HepG2 (cell line): ENCODE measurements at regions not wholly inside any gene's neighbourhood (a gene's known extent, or its start where the extent isn't known, plus 50 kb on each side); places are given as distances from the start of the nearest gene placed in this dataset.

Experiments used
- ATAC-seq: fragments of 200-7000 bp; cut with Tn5 transposase; 3 replicates; pipeline ENCODE4 v1.9.1; 2020; ENCODE audit warnings: mild to moderate bottlenecking, moderate library complexity
- BruUV-seq: library from RNA; stranded (reverse); fragments of 400-500 nt; replicated peaks from 2 replicates; lab custom pipeline; 2021; lab: Mats Ljungman, UMichigan
- CTCF ChIA-PET: fragments of 300-600 bp; formaldehyde crosslinking; extraction: SDS; loops from one replicate; lab custom pipeline; 2021; ENCODE audit warnings: low total read pairs, inconsistent platforms, low intra/inter-chr PET ratio; lab: Yijun Ruan, JAX
- POLR2A ChIA-PET: fragments of 350-600 bp; sonication (Branson Sonifier 250); formaldehyde crosslinking; loops from one replicate; lab custom pipeline; 2020; ENCODE audit warnings: antibody characterized with exemption, inconsistent platforms; lab: Yijun Ruan, JAX
- DNase-seq: peaks from one replicate; pipeline ENCODE4 v3.0.0-alpha.2; 2015; ENCODE audit warnings: low spot score
- FAIRE-seq: peaks from 3 replicates; lab custom pipeline; 2011; peaks lifted over from hg19 to GRCh38; lab: Jason Lieb, UNC
- H2AFZ ChIP-seq: one replicate; pipeline ENCODE4 v1.6.1; 2011; ENCODE audit warnings: low read length, inconsistent platforms
- H3K27ac ChIP-seq: fragments of 300-600 bp; 3 replicates; pipeline ENCODE4 v1.8.0; 2011; ENCODE audit warnings: mixed run types, mild to moderate bottlenecking, mixed read lengths, low read length, inconsistent platforms; ENCODE audit not compliant: insufficient read depth; ENCODE audit errors: extremely low read length
- H3K27me3 ChIP-seq, 2 experiments: fragments of 200-600 bp in 1 of 2; 2 replicates in 1 of 2; 3 replicates in 1 of 2; pipeline versions ENCODE4 v1.6.0 to v1.8.0; 2011; ENCODE audit warnings: low read length in 2 of 2, mild to moderate bottlenecking in 2 of 2, moderate library complexity in 2 of 2, inconsistent platforms in 1 of 2; ENCODE audit not compliant: insufficient read depth in 2 of 2, control insufficient read depth in 1 of 2
- H3K36me3 ChIP-seq, 2 experiments: fragments of 200-600 bp in 1 of 2; replicated peaks in 1 of 2; 2 replicates in 1 of 2; 3 replicates in 1 of 2; pipeline versions ENCODE4 v1.5.1 to v1.8.0; 2011; ENCODE audit warnings: low read length in 2 of 2, inconsistent platforms in 1 of 2; ENCODE audit not compliant: insufficient read depth in 2 of 2, control insufficient read depth in 1 of 2
- H3K4me1 ChIP-seq: 2 replicates; pipeline ENCODE4 v1.5.1; 2012; ENCODE audit warnings: low read length, inconsistent platforms; ENCODE audit not compliant: insufficient read depth
- H3K4me2 ChIP-seq: 2 replicates; pipeline ENCODE4 v1.6.0; 2011; ENCODE audit warnings: low read depth, low read length, inconsistent platforms
- H3K4me3 ChIP-seq, 3 experiments: fragments of 200-600 bp in 1 of 3; sonication (generic), shearing (Covaris generic) in 1 of 3; replicated peaks in 1 of 3; 2 replicates each; pipeline ENCODE4 v1.5.1; 2011 to 2016; ENCODE audit warnings: low read length in 3 of 3, inconsistent platforms in 2 of 3, low read depth in 2 of 3, mild to moderate bottlenecking in 2 of 3, control low read depth in 1 of 3, mixed read lengths in 1 of 3; ENCODE audit not compliant: insufficient read depth in 1 of 3
- H3K79me2 ChIP-seq: one replicate; pipeline ENCODE4 v1.6.1; 2011; ENCODE audit warnings: low read length, inconsistent platforms; ENCODE audit not compliant: insufficient read depth
- H3K9ac ChIP-seq: 2 replicates; pipeline ENCODE4 v1.6.0; 2011; ENCODE audit warnings: mild to moderate bottlenecking, low read depth, low read length, inconsistent platforms; ENCODE audit not compliant: insufficient read depth
- H3K9me3 ChIP-seq: 2 replicates; pipeline ENCODE4 v1.5.1; 2012; ENCODE audit warnings: mild to moderate bottlenecking, low read length
- H4K20me1 ChIP-seq: 2 replicates; pipeline ENCODE4 v1.6.0; 2011; ENCODE audit warnings: inconsistent platforms, mild to moderate bottlenecking, low read length, moderate library complexity; ENCODE audit not compliant: insufficient read depth
- GTF2F1 ChIP-seq: fragments of 150-350 bp; IDR thresholded peaks from 2 replicates; pipeline ENCODE4 v1.6.1; 2014; ENCODE audit warnings: low read length
- RAD51 ChIP-seq: fragments of 450-650 bp; IDR thresholded peaks from 2 replicates; pipeline ENCODE4 v1.6.1; 2016; ENCODE audit warnings: borderline replicate concordance
- SP2 ChIP-seq: sonication (generic); formaldehyde crosslinking; IDR thresholded peaks from 2 replicates; pipeline ENCODE4 v1.5.1; 2020; ENCODE audit warnings: mild to moderate bottlenecking, missing genetic modification reagents
- TCF12 ChIP-seq, 2 experiments: fragments of 450-650 bp in 1 of 2; sonication (generic) in 1 of 2; formaldehyde crosslinking in 1 of 2; IDR thresholded peaks; 2 replicates each; pipeline versions ENCODE4 v1.6.1 to v1.8.0; 2017 to 2022; ENCODE audit warnings: antibody characterized with exemption in 1 of 2, mild to moderate bottlenecking in 1 of 2, missing genetic modification reagents in 1 of 2, moderate library complexity in 1 of 2
- USF2 ChIP-seq, 2 experiments: sonication (generic) in 1 of 2; formaldehyde crosslinking in 1 of 2; IDR thresholded peaks; 2 replicates each; pipeline versions ENCODE4 v1.5.1 to v1.6.1; 2011 to 2020; ENCODE audit warnings: borderline replicate concordance in 1 of 2, low read depth in 1 of 2, low read length in 1 of 2, mild to moderate bottlenecking in 1 of 2, missing genetic modification reagents in 1 of 2, moderate library complexity in 1 of 2
- WGBS: methylation state at CpG from one replicate; pipeline ENCODE4 v1.1.6; 2017; ENCODE audit warnings: low lambda C conversion rate; 5-methylcytosine and 5-hydroxymethylcytosine counted together
- in situ Hi-C: cut with HindIII; loops from 2 replicates; pipeline ENCODE4 v1.10.0; 2017; ENCODE audit warnings: low pct_unique_long_range_greater_than_20kb; ENCODE audit not compliant: extremely low pct_ligation_motif_present
- intact Hi-C: fragments of 100-400 bp; cut with micrococcal nuclease; formaldehyde crosslinking; loops from one replicate; pipeline ENCODE4 v1.10.0; 2022; ENCODE audit not compliant: unreplicated experiment
- TF ChIP-seq, protein P1 (sequence below): sonication (generic); formaldehyde crosslinking; IDR thresholded peaks from 2 replicates; pipeline ENCODE4 v1.4.0; 2020; ENCODE audit warnings: mild to moderate bottlenecking, missing genetic modification reagents

DNA sequence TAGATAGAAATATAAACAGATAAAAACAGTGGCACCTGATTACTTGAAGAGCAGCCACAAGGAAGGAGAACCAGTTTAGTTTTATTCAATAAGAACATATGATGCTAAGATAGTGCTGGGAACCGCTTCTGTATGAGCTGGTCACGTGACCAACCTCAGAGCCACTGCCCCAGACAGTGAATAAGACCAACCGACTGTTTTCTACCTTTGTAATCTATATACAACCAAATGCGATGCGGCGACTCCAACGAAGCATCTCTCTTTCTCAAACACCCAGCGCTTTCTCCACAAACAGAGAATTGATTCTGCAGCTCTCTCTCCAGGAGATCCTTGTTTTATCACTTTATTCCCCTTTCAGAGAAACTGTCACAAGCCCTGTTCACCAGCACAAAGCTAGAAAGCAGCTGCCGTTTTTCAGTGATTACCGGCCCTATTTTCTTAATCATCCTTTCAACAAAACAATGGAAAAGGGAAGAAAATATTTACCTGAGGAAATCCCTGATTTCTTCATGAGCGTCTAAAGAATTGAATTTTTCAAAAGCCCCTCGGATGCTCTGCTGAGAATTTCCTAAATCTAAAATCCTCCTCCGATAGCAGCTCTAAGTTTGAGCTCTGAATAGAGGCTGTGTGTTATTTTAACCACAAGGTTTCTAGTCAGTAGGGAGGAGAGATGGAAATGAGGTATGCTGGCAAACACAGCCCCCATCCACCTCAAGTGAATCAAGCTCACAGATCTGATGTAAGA is 55.7 kb upstream of the JCAD start:
- Histone ChIP-seq H3K4me3 (no peak overlapping the region), H4K20me1 (no peaks in the 10 kb centered on the region), H3K9me3 (no peaks in the 10 kb centered on the region), H3K27me3 (no peaks in the 10 kb centered on the region), H3K4me2 (no peak overlapping the region), H3K4me1 (no peaks in the 10 kb centered on the region), H3K36me3 (no peaks in the 10 kb centered on the region), H2AFZ (no peak overlapping the region), H3K79me2 (no peaks in the 10 kb centered on the region), H3K9ac (no peak overlapping the region), H3K27ac (no peak overlapping the region)
- intact Hi-C loops, result no loop called here
- no peak for TF ChIP-seq GTF2F1
- TF ChIP-seq, protein P1, sequence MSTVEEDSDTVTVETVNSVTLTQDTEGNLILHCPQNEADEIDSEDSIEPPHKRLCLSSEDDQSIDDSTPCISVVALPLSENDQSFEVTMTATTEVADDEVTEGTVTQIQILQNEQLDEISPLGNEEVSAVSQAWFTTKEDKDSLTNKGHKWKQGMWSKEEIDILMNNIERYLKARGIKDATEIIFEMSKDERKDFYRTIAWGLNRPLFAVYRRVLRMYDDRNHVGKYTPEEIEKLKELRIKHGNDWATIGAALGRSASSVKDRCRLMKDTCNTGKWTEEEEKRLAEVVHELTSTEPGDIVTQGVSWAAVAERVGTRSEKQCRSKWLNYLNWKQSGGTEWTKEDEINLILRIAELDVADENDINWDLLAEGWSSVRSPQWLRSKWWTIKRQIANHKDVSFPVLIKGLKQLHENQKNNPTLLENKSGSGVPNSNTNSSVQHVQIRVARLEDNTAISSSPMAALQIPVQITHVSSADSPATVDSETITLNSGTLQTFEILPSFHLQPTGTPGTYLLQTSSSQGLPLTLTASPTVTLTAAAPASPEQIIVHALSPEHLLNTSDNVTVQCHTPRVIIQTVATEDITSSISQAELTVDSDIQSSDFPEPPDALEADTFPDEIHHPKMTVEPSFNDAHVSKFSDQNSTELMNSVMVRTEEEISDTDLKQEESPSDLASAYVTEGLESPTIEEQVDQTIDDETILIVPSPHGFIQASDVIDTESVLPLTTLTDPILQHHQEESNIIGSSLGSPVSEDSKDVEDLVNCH (CRISPR knock-in tag), result no peak
- peak; percentile 76 for TF ChIP-seq USF2 (IDR thresholded peaks at IDR 0.05; ENCODE audit: low read depth, low read length)
- no peak for TF ChIP-seq USF2 (CRISPR knock-in tag; IDR thresholded peaks at IDR 0.05; ENCODE audit: borderline replicate concordance)
- TF ChIP-seq SP2, result no peak
- peak; percentile 80; the same call in 1 of the 2 replicates for TF ChIP-seq RAD51
- no peak for TF ChIP-seq TCF12 (IDR thresholded peaks at IDR 0.05)
- TF ChIP-seq TCF12 (CRISPR knock-in tag; IDR thresholded peaks at IDR 0.05), result no peak
- ATAC-seq (no peak), DNase-seq (no peak), FAIRE-seq (no peak)
- in situ Hi-C loops, result no loop called here
- ChIA-PET CTCF (no interaction called here), POLR2A (no interaction called here)
- WGBS, result 45% methylated on average over 13 of the region's 13 CpGs
- no TSS peak for BruUV-seq
